WTC11 (cell line): ENCODE measurements at regions not wholly inside any gene's neighbourhood (a gene's known extent, or its start where the extent isn't known, plus 50 kb on each side); places are given as distances from the start of the nearest gene placed in this dataset.

ENCODE experiments used
- ATAC-seq: fragments of 200-7000 bp; cut with Tn5 transposase; 2 replicates; pipeline ENCODE4 v1.10.0; 2021; ENCODE audit warnings: mild to moderate bottlenecking, moderate library complexity
- CTCF ChIA-PET: fragments of 300-600 bp; sonication (Branson Sonifier 250); formaldehyde crosslinking; loops from one replicate; lab custom pipeline; 2021; ENCODE audit warnings: antibody characterized with exemption; lab: Charles Lee
- POLR2A ChIA-PET: fragments of 350-600 bp; sonication (Branson Sonifier 250); formaldehyde crosslinking; loops from one replicate; lab custom pipeline; 2021; ENCODE audit warnings: antibody characterized with exemption; lab: Charles Lee
- DNase-seq: peaks from one replicate; pipeline ENCODE4 v3.0.0; 2021; ENCODE audit warnings: low spot score
- H3K27ac Mint-ChIP-seq: 2 replicates; pipeline ENCODE4 v1.8.0; 2021; ENCODE audit warnings: mixed read lengths
- H3K27me3 Mint-ChIP-seq: 2 replicates; pipeline ENCODE4 v1.8.0; 2021; ENCODE audit warnings: low read depth, mild to moderate bottlenecking, moderate library complexity, mixed read lengths
- H3K36me3 Mint-ChIP-seq: 2 replicates; pipeline ENCODE4 v1.8.0; 2021; ENCODE audit warnings: mixed read lengths
- H3K4me1 Mint-ChIP-seq: 2 replicates; pipeline ENCODE4 v1.8.0; 2022; ENCODE audit warnings: mixed read lengths
- H3K4me3 Mint-ChIP-seq: 2 replicates; pipeline ENCODE4 v1.8.0; 2021; ENCODE audit warnings: mild to moderate bottlenecking, moderate library complexity, mixed read lengths
- H3K9me3 Mint-ChIP-seq: 2 replicates; pipeline ENCODE4 v1.8.0; 2021; ENCODE audit warnings: mixed read lengths
- AFF4 ChIP-seq: sonication (generic); formaldehyde crosslinking; IDR thresholded peaks from 2 replicates; pipeline ENCODE4 v1.8.1; 2023; ENCODE audit warnings: mild to moderate bottlenecking, missing genetic modification reagents, borderline replicate concordance
- ARID4B ChIP-seq: sonication (generic); formaldehyde crosslinking; IDR thresholded peaks from 2 replicates; pipeline ENCODE4 v1.8.0; 2023; ENCODE audit warnings: missing genetic modification reagents, mild to moderate bottlenecking, borderline replicate concordance
- ATF3 ChIP-seq: sonication (generic); formaldehyde crosslinking; conservative IDR thresholded peaks from 2 replicates; pipeline ENCODE4 v1.8.1; 2022; ENCODE audit warnings: mild to moderate bottlenecking, missing genetic modification reagents
- E2F4 ChIP-seq: sonication (generic); formaldehyde crosslinking; IDR thresholded peaks from 2 replicates; pipeline ENCODE4 v1.8.1; 2022; ENCODE audit warnings: low read depth, mild to moderate bottlenecking, moderate library complexity, missing genetic modification reagents, borderline replicate concordance
- ESRRA ChIP-seq: sonication (generic); formaldehyde crosslinking; IDR thresholded peaks from 2 replicates; pipeline ENCODE4 v1.8.1; 2022; ENCODE audit warnings: mild to moderate bottlenecking, missing genetic modification reagents, borderline replicate concordance
- FOXP1 ChIP-seq: sonication (generic); formaldehyde crosslinking; IDR thresholded peaks from 2 replicates; pipeline ENCODE4 v1.8.0; 2022; ENCODE audit warnings: missing genetic modification reagents, mild to moderate bottlenecking, moderate library complexity, borderline replicate concordance
- FOXP4 ChIP-seq: sonication (generic); formaldehyde crosslinking; IDR thresholded peaks from 2 replicates; pipeline ENCODE4 v1.8.0; 2022; ENCODE audit warnings: mild to moderate bottlenecking, missing genetic modification reagents
- IRF1 ChIP-seq: sonication (generic); formaldehyde crosslinking; IDR thresholded peaks from 2 replicates; pipeline ENCODE4 v1.8.0; 2023; ENCODE audit warnings: missing genetic modification reagents
- PREB ChIP-seq: sonication (generic); formaldehyde crosslinking; IDR thresholded peaks from 2 replicates; pipeline ENCODE4 v1.8.1; 2022; ENCODE audit warnings: mild to moderate bottlenecking, missing genetic modification reagents, moderate library complexity, borderline replicate concordance
- RORB ChIP-seq: fragments of 250-450 bp; sonication (Bioruptor Pico); IDR thresholded peaks from 2 replicates; pipeline ENCODE4 v1.9.0; 2021; ENCODE audit warnings: mild to moderate bottlenecking
- TP53 ChIP-seq: sonication (generic); formaldehyde crosslinking; IDR thresholded peaks from 2 replicates; pipeline ENCODE4 v1.8.1; 2023; ENCODE audit warnings: mild to moderate bottlenecking, missing genetic modification reagents
- ZNF232 ChIP-seq: sonication (generic); formaldehyde crosslinking; IDR thresholded peaks from 2 replicates; pipeline ENCODE4 v1.8.0; 2022; ENCODE audit warnings: mild to moderate bottlenecking, missing genetic modification reagents
- ZNF532 ChIP-seq: fragments of 250-450 bp; sonication (Bioruptor Pico); IDR thresholded peaks from 2 replicates; pipeline ENCODE4 v1.9.0; 2021; ENCODE audit warnings: mild to moderate bottlenecking, borderline replicate concordance
- ZNF671 ChIP-seq: fragments of 250-450 bp; sonication (Bioruptor Pico); IDR thresholded peaks from 2 replicates; pipeline ENCODE4 v1.8.0; 2021; ENCODE audit warnings: mild to moderate bottlenecking

- TF ChIP-seq ARID4B (CRISPR knock-in tag) (no peak), RORB (CRISPR knock-in tag) (no peak), ATF3 (CRISPR knock-in tag) (no peak), IRF1 (CRISPR knock-in tag) (no peak), ESRRA (CRISPR knock-in tag) (no peak), ZNF232 (CRISPR knock-in tag) (no peak), ZNF532 (CRISPR knock-in tag) (no peak)
These were observed 557.6 kb upstream of the MARCKS start (continued) for GRCh38 chr6:113299531-113299930.

GRCh38 chr6:113301651-113302050 lies 555.5 kb upstream of the MARCKS start:
- H3K4me3 Mint-ChIP-seq: no peak overlapping the region
- TF ChIP-seq ZNF671 (CRISPR knock-in tag): no peak
- TF ChIP-seq E2F4: no peak
- no peak for TF ChIP-seq AFF4 (CRISPR knock-in tag)
- TF ChIP-seq FOXP4: no peak
- TF ChIP-seq IRF1 (CRISPR knock-in tag): no peak
- no peak for TF ChIP-seq RORB (CRISPR knock-in tag)
- no peak for TF ChIP-seq TP53 (CRISPR knock-in tag)
- TF ChIP-seq FOXP1: no peak
- TF ChIP-seq PREB: no peak

More at GRCh38 chr6:113301651-113302050, 555.5 kb upstream of the MARCKS start:
- DNase-seq (no peak), ATAC-seq (no peak)
- H3K27me3 Mint-ChIP-seq: no peaks in the 10 kb centered on the region; the same call in 1 of the 2 replicates
- H3K36me3 Mint-ChIP-seq: no peaks in the 10 kb centered on the region
- no peaks in the 10 kb centered on the region for H3K9me3 Mint-ChIP-seq
- CTCF ChIA-PET: no interaction called here
- no peak overlapping the region for H3K27ac Mint-ChIP-seq
- POLR2A ChIA-PET: no interaction called here
- no peaks in the 10 kb centered on the region for H3K4me1 Mint-ChIP-seq
